IMR-90 (cell line): ENCODE measurements at regions not wholly inside any gene's neighbourhood (a gene's known extent, or its start where the extent isn't known, plus 50 kb on each side); places are given as distances from the start of the nearest gene placed in this dataset.

Experiments
- ATAC-seq: fragments of 200-7000 bp; cut with Tn5 transposase; 2 replicates; pipeline ENCODE4 v1.9.1; 2020; ENCODE audit warnings: low read depth, mild to moderate bottlenecking, moderate library complexity
- BruUV-seq: library from RNA; stranded (reverse); fragments of 400-500 nt; replicated peaks from 2 replicates; lab custom pipeline; 2021; lab: Mats Ljungman, UMichigan
- CTCF ChIA-PET: fragments of 300-600 bp; formaldehyde crosslinking; extraction: SDS; loops from one replicate; lab custom pipeline; 2021; ENCODE audit warnings: antibody characterized with exemption; lab: Yijun Ruan, JAX
- POLR2A ChIA-PET: fragments of 300-600 bp; sonication (Branson Sonifier 250); formaldehyde crosslinking; loops from one replicate; lab custom pipeline; 2022; ENCODE audit warnings: antibody characterized with exemption; ENCODE audit not compliant: unreplicated experiment; lab: Charles Lee
- DNase-seq: peaks from one replicate; pipeline ENCODE4 v3.0.0; 2013
- H2AFZ ChIP-seq: replicated peaks from 2 replicates; pipeline ENCODE3; 2013; ENCODE audit warnings: low read length, mild to moderate bottlenecking; ENCODE audit not compliant: poor library complexity
- H2AK5ac ChIP-seq: 2 replicates; pipeline ENCODE4 v1.6.1; 2013; ENCODE audit warnings: low read depth, low read length, inconsistent platforms
- H2AK9ac ChIP-seq: replicated peaks from 2 replicates; pipeline ENCODE3; 2013; ENCODE audit warnings: mild to moderate bottlenecking, low read depth, low read length, moderate library complexity; ENCODE audit not compliant: poor library complexity
- H2BK120ac ChIP-seq: 2 replicates; pipeline ENCODE4 v1.6.1; 2013; ENCODE audit warnings: low read depth, low read length, inconsistent platforms
- H2BK15ac ChIP-seq: 3 replicates; pipeline ENCODE4 v1.6.1; 2013; ENCODE audit warnings: low read depth, low read length, inconsistent platforms
- H2BK20ac ChIP-seq: 2 replicates; pipeline ENCODE4 v1.6.1; 2013; ENCODE audit warnings: low read depth, mild to moderate bottlenecking, inconsistent platforms, low read length, moderate library complexity
- H2BK5ac ChIP-seq: 2 replicates; pipeline ENCODE4 v1.6.1; 2013; ENCODE audit warnings: mild to moderate bottlenecking, low read depth, low read length, inconsistent platforms; ENCODE audit not compliant: poor library complexity, severe bottlenecking
- H3K14ac ChIP-seq: replicated peaks from 2 replicates; pipeline ENCODE4 v1.6.1; 2013; ENCODE audit warnings: low read depth, low read length, inconsistent platforms
- H3K18ac ChIP-seq: 2 replicates; pipeline ENCODE4 v1.6.1; 2013; ENCODE audit warnings: low read depth, low read length, control low read depth
- H3K23ac ChIP-seq: 2 replicates; pipeline ENCODE4 v1.6.1; 2013; ENCODE audit warnings: low read depth, low read length, inconsistent platforms
- H3K27ac ChIP-seq: 2 replicates; pipeline ENCODE4 v1.5.1; 2013; ENCODE audit warnings: mild to moderate bottlenecking, control low read depth, low read length; ENCODE audit not compliant: insufficient read depth
- H3K27me3 ChIP-seq: 2 replicates; pipeline ENCODE4 v1.6.1; 2013; ENCODE audit warnings: low read length; ENCODE audit not compliant: control insufficient read depth, insufficient read depth
- H3K36me3 ChIP-seq: 2 replicates; pipeline ENCODE4 v1.6.1; 2013; ENCODE audit warnings: low read length, mixed read lengths; ENCODE audit not compliant: control insufficient read depth, insufficient read depth
- H3K4ac ChIP-seq: 2 replicates; pipeline ENCODE4 v1.6.1; 2013; ENCODE audit warnings: low read depth, low read length, inconsistent platforms
- H3K4me1 ChIP-seq: 2 replicates; pipeline ENCODE4 v1.6.1; 2013; ENCODE audit warnings: low read length, mixed read lengths; ENCODE audit not compliant: control insufficient read depth, insufficient read depth
- H3K4me2 ChIP-seq: 2 replicates; pipeline ENCODE4 v1.6.1; 2013; ENCODE audit warnings: low read depth, mild to moderate bottlenecking, control low read depth, low read length, moderate library complexity
- H3K4me3 ChIP-seq: 2 replicates; pipeline ENCODE4 v1.5.1; 2013; ENCODE audit warnings: low read depth, mild to moderate bottlenecking, control low read depth, low read length, moderate library complexity; ENCODE audit not compliant: insufficient read depth
- H3K56ac ChIP-seq: 2 replicates; pipeline ENCODE4 v1.6.1; 2013; ENCODE audit warnings: low read length, inconsistent platforms; ENCODE audit not compliant: insufficient read depth; ENCODE audit errors: extremely low read depth
- H3K79me1 ChIP-seq, 2 experiments: 2 replicates each; pipeline ENCODE4 v1.6.1; 2013; ENCODE audit warnings: low read length in 2 of 2, inconsistent platforms in 1 of 2, low read depth in 1 of 2
- H3K9ac ChIP-seq: 2 replicates; pipeline ENCODE4 v1.6.1; 2013; ENCODE audit warnings: low read depth, low read length, control low read depth
- H3K9me1 ChIP-seq: 2 replicates; pipeline ENCODE4 v1.6.1; 2013; ENCODE audit warnings: low read length, inconsistent platforms; ENCODE audit not compliant: insufficient read depth
- H3K9me3 ChIP-seq: 2 replicates; pipeline ENCODE4 v1.6.1; 2013; ENCODE audit warnings: low read length; ENCODE audit not compliant: control insufficient read depth, insufficient read depth
- H4K20me1 ChIP-seq: 2 replicates; pipeline ENCODE4 v1.6.1; 2013; ENCODE audit warnings: low read length, inconsistent platforms; ENCODE audit not compliant: insufficient read depth
- H4K5ac ChIP-seq: 2 replicates; pipeline ENCODE4 v1.6.1; 2013; ENCODE audit warnings: mild to moderate bottlenecking, low read depth, low read length, control low read depth
- H4K8ac ChIP-seq, 2 experiments: 2 replicates each; pipeline ENCODE4 v1.6.1; 2013; ENCODE audit warnings: low read depth in 2 of 2, low read length in 2 of 2, control low read depth in 1 of 2, inconsistent platforms in 1 of 2
- H4K91ac ChIP-seq: 2 replicates; pipeline ENCODE4 v1.6.1; 2013; ENCODE audit warnings: low read depth, low read length, inconsistent platforms; ENCODE audit not compliant: insufficient read depth
- CEBPB ChIP-seq: IDR thresholded peaks from 2 replicates; pipeline ENCODE4 v1.6.1; 2012; ENCODE audit warnings: low read depth, low read length, improper control_type of control experiment
- MAFK ChIP-seq: IDR thresholded peaks from 2 replicates; pipeline ENCODE4 v1.6.1; 2012; ENCODE audit warnings: low read depth, low read length, improper control_type of control experiment
- NFE2L2 ChIP-seq: fragments of 150-350 bp; IDR thresholded peaks from 2 replicates; pipeline ENCODE4 v1.6.1; 2016; ENCODE audit warnings: low read depth, mild to moderate bottlenecking, low read length
- POLR2A ChIP-seq: IDR thresholded peaks from 2 replicates; pipeline ENCODE4 v1.6.1; 2012; ENCODE audit warnings: mild to moderate bottlenecking, low read depth, low read length
- RAD21 ChIP-seq: IDR thresholded peaks from 2 replicates; pipeline ENCODE4 v1.6.1; 2012; ENCODE audit warnings: low read length, improper control_type of control experiment
- RCOR1 ChIP-seq: IDR thresholded peaks from 2 replicates; pipeline ENCODE4 v1.6.1; 2012; ENCODE audit warnings: mild to moderate bottlenecking, low read length, improper control_type of control experiment; ENCODE audit not compliant: insufficient replicate concordance
- RFX5 ChIP-seq: IDR thresholded peaks from 2 replicates; pipeline ENCODE4 v1.8.0; 2012; ENCODE audit warnings: low read depth, mild to moderate bottlenecking, low read length, moderate library complexity
- WGBS, 2 experiments: methylation state at CpG; one replicate each; pipeline versions ENCODE4 v1.1.5 to v1.1.7; 2013; ENCODE audit warnings: missing lambda C conversion rate in 2 of 2; ENCODE audit not compliant: insufficient read length in 1 of 2; ENCODE audit errors: extremely low coverage in 2 of 2; 5-methylcytosine and 5-hydroxymethylcytosine counted together
- dilution Hi-C: fragments of 300-500 bp; cut with HindIII; formaldehyde crosslinking; loops from one replicate; pipeline ENCODE4 v1.14.3; 2018; ENCODE audit warnings: low sequenced_read_pairs; ENCODE audit not compliant: unreplicated experiment
- in situ Hi-C: fragments of 300-500 bp; cut with MboI; formaldehyde crosslinking; loops from 3 replicates; pipeline ENCODE4 v1.14.3; 2019; ENCODE audit warnings: low sequenced_read_pairs, inconsistent platforms, mixed read lengths
- intact Hi-C: fragments of 100-400 bp; cut with micrococcal nuclease; formaldehyde crosslinking; loops from 2 replicates; pipeline ENCODE4 v1.10.0; 2022

DNA sequence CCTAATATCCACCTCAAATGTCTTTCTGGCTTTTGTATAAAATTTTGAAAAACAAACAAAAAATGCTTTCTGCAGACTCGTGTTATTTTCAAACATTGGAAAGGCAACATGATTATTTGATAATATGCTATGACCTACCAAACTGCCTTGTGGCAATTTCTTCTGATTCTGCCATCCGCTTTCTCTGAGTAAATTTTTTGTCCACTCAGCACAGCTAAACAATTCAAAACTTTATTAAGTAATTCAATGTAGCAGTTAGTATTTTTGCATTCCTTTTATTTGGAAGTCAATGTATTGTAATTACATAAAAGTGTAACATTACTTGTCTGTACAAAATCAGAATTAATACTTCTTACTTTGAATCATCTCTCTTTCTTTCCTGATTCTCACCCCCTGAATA is 1206.6 kb upstream of the EYS start:
- Histone ChIP-seq H2AK9ac (no peak overlapping the region), H3K9ac (no peak overlapping the region), H3K9me1 (no peaks in the 10 kb centered on the region), H3K27me3 (no peaks in the 10 kb centered on the region), H2BK15ac (no peak overlapping the region), H2BK120ac (no peak overlapping the region), H2AFZ (no peak overlapping the region), H3K27ac (no peak overlapping the region), H2BK20ac (no peak overlapping the region), H3K79me1 (no peaks in the 10 kb centered on the region), H3K4me1 (no peaks in the 10 kb centered on the region), H2BK5ac (no peak overlapping the region), H3K56ac (no peak overlapping the region), H3K14ac (no peak overlapping the region), H4K91ac (no peak overlapping the region), H4K8ac (no peak overlapping the region), H3K4me2 (no peak overlapping the region), H3K36me3 (no peaks in the 10 kb centered on the region), H3K23ac (no peak overlapping the region), H3K9me3 (no peaks in the 10 kb centered on the region), H3K18ac (no peak overlapping the region), H3K4me3 (no peak overlapping the region), H4K20me1 (no peaks in the 10 kb centered on the region), H4K5ac (no peak overlapping the region), H3K4ac (no peak overlapping the region), H2AK5ac (no peak overlapping the region)
- TF ChIP-seq RAD21 (no peak), POLR2A (no peak), CEBPB (no peak), NFE2L2 (no peak), RCOR1 (no peak), MAFK (no peak), RFX5 (no peak)
- CTCF ChIA-PET: no interaction called here
- no TSS peak for BruUV-seq
- DNase-seq: no peak
- intact Hi-C loops (no loop called here), dilution Hi-C loops (no loop called here), in situ Hi-C loops (no loop called here)
- no CpG with 5 or more reads among the region's 2 CpGs for WGBS, 2 experiments
- POLR2A ChIA-PET: no interaction called here
- ATAC-seq: no peak
